ACC112 (cell line): ENCODE measurements at regions not wholly inside any gene's neighbourhood (a gene's known extent, or its start where the extent isn't known, plus 50 kb on each side); places are given as distances from the start of the nearest gene placed in this dataset.

Source experiments
- H2AFZ ChIP-seq: fragments of 200-600 bp; sonication (generic); one replicate; pipeline ENCODE4 v1.6.0; 2017; ENCODE audit warnings: antibody characterized with exemption, low read length; ENCODE audit not compliant: unreplicated experiment
- H3K27ac ChIP-seq: fragments of 200-600 bp; sonication (generic); 2 replicates; pipeline ENCODE4 v1.5.1; 2014; ENCODE audit warnings: low read depth, mild to moderate bottlenecking, antibody characterized with exemption, low read length, moderate library complexity
- H3K27me3 ChIP-seq: fragments of 200-600 bp; sonication (generic); 2 replicates; pipeline ENCODE4 v1.6.1; 2014; ENCODE audit warnings: mild to moderate bottlenecking, antibody characterized with exemption, low read length, moderate library complexity, mixed read lengths; ENCODE audit not compliant: insufficient read depth
- H3K36me3 ChIP-seq: fragments of 200-600 bp; sonication (generic); 2 replicates; pipeline ENCODE4 v1.6.1; 2016; ENCODE audit warnings: mild to moderate bottlenecking, antibody characterized with exemption, low read length, moderate library complexity, mixed read lengths; ENCODE audit not compliant: insufficient read depth
- H3K4me1 ChIP-seq: fragments of 200-600 bp; sonication (generic); one replicate; pipeline ENCODE4 v1.6.1; 2016; ENCODE audit warnings: low read length, mixed read lengths; ENCODE audit not compliant: insufficient read depth, unreplicated experiment, control insufficient read depth
- H3K4me3 ChIP-seq: fragments of 200-600 bp; sonication (generic); 2 replicates; pipeline ENCODE4 v1.5.1; 2014; ENCODE audit warnings: mild to moderate bottlenecking, low read depth, low read length
- H3K79me2 ChIP-seq: fragments of 200-600 bp; sonication (generic); one replicate; pipeline ENCODE4 v1.6.0; 2016; ENCODE audit warnings: low read length; ENCODE audit not compliant: control insufficient read depth, unreplicated experiment, insufficient read depth

- Histone ChIP-seq H3K27me3 (no peaks in the 10 kb centered on the region), H3K4me1 (no peaks in the 10 kb centered on the region), H3K36me3 (no peaks in the 10 kb centered on the region), H3K4me3 (no peak overlapping the region), H3K79me2 (no peaks in the 10 kb centered on the region), H2AFZ (no peak overlapping the region), H3K27ac (no peak overlapping the region)
These were observed 248.1 kb downstream of the PIK3R1 start for GRCh38 chr5:68463606-68464005.

- no peaks in the 10 kb centered on the region for H3K36me3 ChIP-seq
- H3K4me3 ChIP-seq: no peak overlapping the region
- H3K27ac ChIP-seq: no peak overlapping the region
- H2AFZ ChIP-seq: no peak overlapping the region
- no peaks in the 10 kb centered on the region for H3K79me2 ChIP-seq
- no peaks in the 10 kb centered on the region for H3K27me3 ChIP-seq
- no peaks in the 10 kb centered on the region for H3K4me1 ChIP-seq
These were observed 248.9 kb downstream of the PIK3R1 start for GRCh38 chr5:68464424-68464823.

GRCh38 chr5:68465133-68465532, 249.6 kb downstream of the PIK3R1 start:
- no peak overlapping the region for H3K27ac ChIP-seq

GRCh38 chr5:68465934-68466551, 250.5 kb downstream of the PIK3R1 start:
- no peak overlapping the region for H2AFZ ChIP-seq
- no peaks in the 10 kb centered on the region for H3K79me2 ChIP-seq
- H3K4me3 ChIP-seq: no peak overlapping the region
- H3K27ac ChIP-seq: no peak overlapping the region
- no peaks in the 10 kb centered on the region for H3K27me3 ChIP-seq
- H3K4me1 ChIP-seq: no peaks in the 10 kb centered on the region
- H3K36me3 ChIP-seq: no peaks in the 10 kb centered on the region

More at GRCh38 chr5:68465133-68465532, 249.6 kb downstream of the PIK3R1 start:
- no peak overlapping the region for H2AFZ ChIP-seq
- H3K4me1 ChIP-seq: no peaks in the 10 kb centered on the region
- H3K36me3 ChIP-seq: no peaks in the 10 kb centered on the region
- H3K79me2 ChIP-seq: no peaks in the 10 kb centered on the region
- H3K4me3 ChIP-seq: no peak overlapping the region
- no peaks in the 10 kb centered on the region for H3K27me3 ChIP-seq

- Histone ChIP-seq H2AFZ (no peak overlapping the region), H3K27ac (no peak overlapping the region), H3K4me1 (no peaks in the 10 kb centered on the region), H3K4me3 (no peak overlapping the region), H3K79me2 (no peaks in the 10 kb centered on the region), H3K27me3 (no peaks in the 10 kb centered on the region), H3K36me3 (no peaks in the 10 kb centered on the region)
These were observed 251.7 kb downstream of the PIK3R1 start for GRCh38 chr5:68467208-68467607.

GRCh38 chr5:68467794-68468193, 252.2 kb downstream of the PIK3R1 start:
- no peak overlapping the region for H3K27ac ChIP-seq
- no peaks in the 10 kb centered on the region for H3K4me1 ChIP-seq
- H3K4me3 ChIP-seq: no peak overlapping the region
- H2AFZ ChIP-seq: no peak overlapping the region
- no peaks in the 10 kb centered on the region for H3K79me2 ChIP-seq
- no peaks in the 10 kb centered on the region for H3K36me3 ChIP-seq
- H3K27me3 ChIP-seq: no peaks in the 10 kb centered on the region

- Histone ChIP-seq H3K27me3 (no peaks in the 10 kb centered on the region), H2AFZ (no peak overlapping the region), H3K4me3 (no peak overlapping the region), H3K4me1 (no peaks in the 10 kb centered on the region), H3K36me3 (no peaks in the 10 kb centered on the region), H3K79me2 (no peaks in the 10 kb centered on the region), H3K27ac (no peak overlapping the region)
These were observed 252.8 kb downstream of the PIK3R1 start for GRCh38 chr5:68468322-68468721.

GRCh38 chr5:68475476-68475983, 260.0 kb downstream of the PIK3R1 start:
- no peaks in the 10 kb centered on the region for H3K79me2 ChIP-seq
- no peak overlapping the region for H3K27ac ChIP-seq
- H2AFZ ChIP-seq: no peak overlapping the region
- peaks cover 3% of the 10 kb centered on the region for H3K4me1 ChIP-seq
- H3K4me3 ChIP-seq: no peak overlapping the region
- no peaks in the 10 kb centered on the region for H3K27me3 ChIP-seq
- no peaks in the 10 kb centered on the region for H3K36me3 ChIP-seq

GRCh38 chr5:68476854-68477253, 261.3 kb downstream of the PIK3R1 start:
- Histone ChIP-seq H2AFZ (no peak overlapping the region), H3K36me3 (no peaks in the 10 kb centered on the region), H3K4me3 (no peak overlapping the region), H3K27ac (no peak overlapping the region), H3K4me1 (peaks cover 3% of the 10 kb centered on the region), H3K79me2 (no peaks in the 10 kb centered on the region), H3K27me3 (no peaks in the 10 kb centered on the region)

GRCh38 chr5:68478301-68479095, 262.9 kb downstream of the PIK3R1 start:
- Histone ChIP-seq H3K27ac (no peak overlapping the region), H3K4me1 (peaks cover 3% of the 10 kb centered on the region), H3K36me3 (no peaks in the 10 kb centered on the region), H3K4me3 (no peak overlapping the region), H3K79me2 (no peaks in the 10 kb centered on the region), H3K27me3 (no peaks in the 10 kb centered on the region), H2AFZ (no peak overlapping the region)

- peaks cover 3% of the 10 kb centered on the region for H3K4me1 ChIP-seq
- no peak overlapping the region for H3K4me3 ChIP-seq
- H3K27me3 ChIP-seq: no peaks in the 10 kb centered on the region
- H3K36me3 ChIP-seq: no peaks in the 10 kb centered on the region
- H3K27ac ChIP-seq: no peak overlapping the region
- H3K79me2 ChIP-seq: no peaks in the 10 kb centered on the region
- no peak overlapping the region for H2AFZ ChIP-seq
These were observed 264.0 kb downstream of the PIK3R1 start for GRCh38 chr5:68479524-68479923.
